Stimulated activated CD8-positive, alpha-beta memory T cell treated with anti-CD3 and anti-CD28 coated beads, Interleukin-2, amount 100 ng/mL, for 1 hour (primary cell): ENCODE measurements at regions not wholly inside any gene's neighbourhood (a gene's known extent, or its start where the extent isn't known, plus 50 kb on each side); places are given as distances from the start of the nearest gene placed in this dataset.

Source experiments
- DNase-seq, 2 donors: peaks; one replicate each; pipeline ENCODE4 v3.0.0-alpha.2; 2020; ENCODE audit warnings: low read depth in 2 of 2

DNA sequence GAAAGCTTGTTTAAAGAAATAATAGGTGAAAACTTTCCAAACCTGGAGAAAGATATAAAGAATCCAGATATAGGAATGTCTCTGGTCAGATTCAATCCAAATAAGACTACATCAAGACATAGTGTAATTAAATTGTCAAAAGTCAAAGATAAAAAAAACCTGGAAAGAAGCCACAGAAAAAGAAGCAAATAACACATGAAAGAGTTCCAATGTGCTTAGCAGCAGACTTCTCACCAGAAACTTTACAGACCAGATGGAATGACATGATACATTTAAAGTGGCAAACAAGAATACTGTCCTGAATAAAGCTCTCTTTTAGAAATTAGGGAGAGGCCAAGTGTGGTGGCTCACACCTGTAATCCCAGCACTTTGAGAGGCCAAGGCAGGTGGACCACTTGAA lies 1039.9 kb downstream of the KCNT2 start:
- DNase-seq = no peak

DNA sequence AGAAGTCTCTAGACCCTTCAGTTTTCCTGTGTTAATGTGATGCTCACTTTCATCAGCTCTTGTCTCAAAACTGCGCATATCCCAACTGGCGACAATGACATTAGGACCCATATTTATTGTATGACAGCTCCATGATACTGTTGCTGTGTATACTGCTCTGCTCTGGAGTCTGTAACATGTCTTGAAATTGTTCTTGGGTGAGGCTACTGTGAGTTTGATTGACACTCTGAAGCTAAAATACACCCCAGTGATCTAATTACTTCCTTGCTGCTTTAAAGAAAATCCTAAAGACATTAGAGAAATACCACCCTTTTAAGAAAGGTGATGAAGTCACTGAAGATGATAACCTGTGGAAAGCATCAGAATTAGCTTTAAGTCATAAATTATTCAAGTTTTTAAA lies 1046.2 kb downstream of the KCNT2 start:
- DNase-seq = no peak

DNA sequence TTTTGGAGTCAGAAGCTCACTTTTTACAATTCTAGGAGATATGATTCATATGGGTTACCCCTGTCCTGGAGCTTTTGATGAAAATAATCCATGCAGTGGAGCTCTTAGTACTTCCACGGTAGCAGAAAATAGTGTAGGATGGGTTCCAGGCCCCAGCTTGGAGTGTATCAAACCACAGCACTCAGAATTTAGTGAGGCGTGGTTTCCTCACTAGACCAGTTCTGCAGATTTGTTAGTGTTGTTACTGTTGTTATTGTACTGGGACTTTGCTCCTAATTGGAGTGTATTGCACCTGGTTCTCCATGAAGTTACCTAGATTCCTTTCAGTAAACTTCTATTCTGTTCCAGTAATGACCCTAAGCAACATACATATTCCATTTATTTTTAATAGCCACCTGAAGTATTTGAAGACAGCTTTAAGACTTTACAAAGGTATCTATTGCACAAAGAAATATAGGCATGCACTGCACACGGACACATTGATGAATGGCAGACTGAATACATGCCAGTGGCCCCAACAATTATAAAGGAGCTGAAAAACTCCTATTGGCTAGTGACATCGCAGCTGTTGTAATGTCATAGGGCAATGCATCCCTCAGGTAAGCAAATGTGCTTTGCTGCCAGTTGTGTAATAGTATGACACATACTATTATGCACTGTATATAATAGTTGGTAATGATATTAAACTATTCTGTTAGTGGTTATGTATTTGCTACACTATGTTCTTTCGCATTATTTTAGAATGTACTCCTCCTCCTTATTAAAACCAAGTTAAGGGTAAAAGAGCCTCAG lies 1058.0 kb downstream of the KCNT2 start:
- DNase-seq = no peak

DNA sequence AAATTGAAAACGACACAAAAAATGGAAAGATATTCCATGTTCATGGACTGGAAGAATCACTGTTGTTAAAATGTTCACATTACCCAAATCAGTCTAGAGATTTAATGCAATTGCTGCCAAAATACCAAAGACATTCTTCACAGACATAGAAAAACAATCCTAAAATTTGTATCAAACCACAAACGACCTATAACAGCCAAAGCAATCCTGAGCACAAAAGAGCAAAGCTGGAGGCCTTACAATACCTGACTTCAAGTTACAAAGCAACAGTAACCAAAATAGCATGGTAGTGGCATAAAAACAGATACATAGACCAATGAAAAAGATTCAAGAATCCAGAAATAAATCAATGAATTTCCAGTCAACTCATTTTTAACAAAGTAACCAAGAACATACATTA lies 1077.3 kb downstream of the KCNT2 start:
- no peak for DNase-seq

DNA sequence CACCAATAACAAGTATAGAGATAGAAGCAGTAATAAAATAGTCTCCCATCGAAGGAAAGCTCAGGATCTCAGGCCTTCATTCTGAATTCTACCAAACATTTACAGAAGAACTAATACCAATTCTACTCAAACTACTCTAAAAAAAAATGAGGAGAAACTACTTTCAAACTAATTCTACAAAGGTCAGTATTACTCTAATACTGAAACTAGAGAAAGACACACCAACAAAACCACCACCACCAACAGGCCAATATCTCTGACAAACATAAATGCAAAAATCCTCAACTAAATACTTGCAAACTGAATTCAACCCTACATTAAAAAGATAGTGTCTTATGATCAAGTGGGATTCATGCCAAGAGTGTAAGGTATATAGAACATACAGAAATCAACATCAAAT lies 1078.4 kb downstream of the KCNT2 start:
- no peak for DNase-seq

DNA sequence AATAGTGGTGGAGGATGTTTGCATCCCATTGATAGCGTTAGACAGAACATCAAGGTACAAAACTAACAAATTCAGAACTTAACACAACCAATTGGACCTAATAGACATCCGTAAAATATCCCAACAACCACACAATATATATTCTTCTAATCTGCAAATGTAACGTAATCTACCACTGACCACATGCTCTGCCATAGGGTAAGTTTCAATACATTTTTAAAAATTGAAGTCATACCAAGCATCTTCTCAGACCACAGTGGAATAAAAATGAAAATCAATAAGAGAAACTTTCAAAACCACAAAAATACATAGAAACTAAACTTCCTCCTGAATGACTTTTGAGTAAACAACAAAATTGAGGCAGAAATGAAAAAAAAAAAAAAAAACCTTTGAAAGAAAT lies 1087.5 kb downstream of the KCNT2 start:
- no peak for DNase-seq

DNA sequence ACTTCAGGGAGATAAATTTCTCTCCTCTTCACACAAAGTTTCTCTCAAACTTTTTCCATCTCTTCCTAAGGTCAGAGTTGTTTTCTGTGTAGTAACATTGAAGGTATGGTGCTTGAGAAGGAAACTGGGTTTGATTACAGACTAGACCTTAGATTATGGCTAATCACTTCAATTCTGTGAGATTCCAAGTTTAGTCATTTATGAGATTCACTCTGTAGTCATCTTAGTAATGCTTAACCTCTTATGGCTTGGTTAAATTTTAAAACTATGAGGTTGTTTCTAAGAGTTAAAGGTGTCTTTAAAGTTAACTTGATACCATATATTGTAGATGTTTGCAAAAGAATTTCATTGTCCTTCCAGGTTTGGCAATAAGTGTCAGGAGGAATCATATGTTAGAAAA lies 1092.2 kb downstream of the KCNT2 start:
- DNase-seq = no peak

DNA sequence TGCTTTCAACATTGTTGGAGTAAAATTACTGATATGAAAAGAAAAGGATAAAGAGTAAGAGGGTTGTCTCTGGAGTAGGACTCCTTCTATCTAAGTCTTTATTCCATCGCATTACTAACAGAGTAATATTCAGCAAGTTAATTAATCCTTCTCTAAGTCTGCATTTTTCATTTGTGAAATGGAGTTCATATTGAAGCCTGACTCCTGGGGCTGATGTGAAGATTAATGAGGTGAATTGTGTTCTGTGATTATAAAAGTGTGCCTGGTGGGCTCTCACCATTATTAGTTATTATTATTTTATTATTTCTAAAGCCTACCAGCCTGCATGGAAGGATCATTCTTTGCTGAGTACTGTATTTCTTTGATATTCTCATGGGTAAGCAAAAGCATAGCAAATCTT lies 1096.7 kb downstream of the KCNT2 start:
- DNase-seq = no peak

DNA sequence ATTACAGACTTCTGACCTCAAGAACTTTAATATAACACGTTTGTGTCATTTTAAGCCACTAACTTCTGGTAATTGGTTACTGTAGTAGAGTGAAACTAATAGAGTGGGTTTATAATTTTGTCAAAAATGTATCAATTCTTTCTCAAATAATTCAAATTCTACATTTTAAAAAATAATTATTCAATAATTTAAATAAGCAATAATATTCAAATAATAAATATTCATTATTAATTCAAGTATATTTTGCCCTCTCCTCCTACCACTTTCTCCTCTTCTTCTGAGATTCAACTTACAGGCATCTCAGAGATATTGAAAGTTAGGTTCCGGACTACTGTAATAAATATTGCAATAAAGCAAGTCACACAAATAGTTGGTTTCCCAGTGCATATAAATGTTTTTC lies 1107.1 kb downstream of the KCNT2 start:
- DNase-seq = no peak

DNA sequence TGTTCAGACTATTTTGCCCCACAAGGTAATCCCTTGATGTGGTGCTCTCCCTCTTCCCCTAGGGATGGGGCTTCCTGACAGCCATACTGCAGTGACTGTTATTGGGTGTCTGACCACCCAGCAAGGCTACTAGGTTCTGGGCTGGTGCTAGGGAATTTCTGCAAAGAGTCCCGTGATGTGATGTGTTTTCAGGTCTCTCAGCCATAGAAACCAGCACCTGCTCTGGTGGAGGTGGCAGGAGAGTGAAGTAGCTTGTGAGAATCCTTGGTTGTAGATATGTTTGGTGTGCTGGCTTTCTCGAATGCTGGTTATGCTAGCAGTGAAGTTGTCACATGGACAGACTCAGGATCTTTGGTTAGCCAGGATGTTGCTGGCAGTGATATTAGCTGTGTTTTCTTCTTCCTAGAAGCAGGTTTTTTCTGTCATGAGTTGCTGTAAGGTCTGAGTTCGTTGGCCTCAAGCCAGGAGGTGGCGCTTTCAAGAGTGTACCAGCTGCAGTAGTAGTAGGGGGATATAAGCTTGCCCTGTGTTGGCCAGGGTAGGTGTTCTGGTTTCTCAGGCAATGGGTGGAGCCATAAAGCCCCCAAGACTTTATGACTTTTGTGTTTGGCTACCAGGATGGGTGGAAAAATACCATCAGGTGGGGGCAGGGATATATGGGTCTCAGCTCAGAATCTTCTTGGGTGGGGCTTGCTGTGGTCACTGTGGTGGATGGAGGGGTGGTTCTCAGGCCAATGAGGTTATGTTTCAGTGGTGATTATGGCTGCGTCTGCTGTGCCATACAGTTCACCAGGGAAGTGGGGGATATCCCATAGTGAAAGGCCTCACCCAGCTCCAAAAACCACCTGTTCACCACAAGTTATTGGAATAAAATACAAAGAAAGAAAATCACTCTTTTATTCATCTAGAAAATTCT lies 1112.3 kb downstream of the KCNT2 start:
- DNase-seq = no peak

DNA sequence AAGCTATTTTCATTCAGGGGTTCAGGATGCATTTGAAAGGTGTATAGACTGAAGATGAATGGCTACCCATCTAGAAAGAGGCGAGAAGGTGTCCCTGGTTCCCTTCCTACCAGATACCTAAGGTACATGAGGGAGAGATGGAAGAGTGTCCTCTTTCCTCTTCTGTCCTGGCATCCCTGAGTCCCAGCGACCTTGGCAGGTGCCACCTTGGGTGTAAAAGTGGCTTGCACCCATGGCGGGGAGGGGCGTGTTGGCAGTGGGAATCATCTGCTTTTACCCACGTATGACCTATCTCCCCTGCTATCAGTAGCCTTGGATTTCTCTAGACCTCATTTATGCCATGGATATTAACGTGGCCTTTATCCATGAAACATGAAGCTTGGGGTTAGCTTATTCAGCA lies 1126.1 kb downstream of the KCNT2 start:
- DNase-seq = no peak

DNA sequence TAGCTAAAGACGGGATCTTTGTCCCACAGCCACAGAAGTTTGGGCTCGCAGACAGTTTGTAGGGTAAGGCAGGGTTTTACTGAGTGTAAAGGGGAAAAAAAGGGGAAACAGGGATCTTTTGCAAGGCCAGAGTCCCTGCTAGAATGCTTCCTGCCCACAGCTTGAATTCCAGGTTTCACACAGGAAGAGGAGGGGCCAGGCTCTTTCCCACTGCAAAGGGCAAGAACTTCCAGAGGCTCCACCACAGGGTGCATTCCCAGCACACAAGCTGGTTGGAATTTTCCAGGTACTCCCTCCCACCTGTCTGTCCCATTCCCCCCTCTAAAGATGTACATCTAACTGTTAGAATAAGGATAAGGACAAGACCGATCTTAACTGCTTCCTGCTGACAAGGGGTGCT lies 1126.9 kb downstream of the KCNT2 start:
- no peak for DNase-seq

DNA sequence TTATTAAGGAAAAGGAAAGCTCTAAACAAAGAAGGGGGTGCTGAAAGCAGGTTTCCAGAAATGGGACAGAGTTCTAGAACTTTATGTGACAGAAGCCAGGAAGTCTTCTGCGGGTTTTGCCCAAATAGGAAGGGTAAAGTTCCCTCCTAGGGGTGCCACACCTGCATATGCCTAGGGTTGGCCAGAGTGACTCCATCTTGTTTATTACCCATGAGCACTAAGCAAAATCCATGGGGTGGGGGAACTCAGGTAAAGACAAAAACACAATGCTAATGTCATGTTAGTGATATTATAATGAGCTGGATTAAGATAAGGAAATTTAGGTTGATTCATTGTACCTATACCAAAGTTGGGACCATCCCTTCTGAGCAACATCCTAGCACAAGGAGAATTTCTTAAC lies 1132.7 kb downstream of the KCNT2 start:
- no peak for DNase-seq

DNA sequence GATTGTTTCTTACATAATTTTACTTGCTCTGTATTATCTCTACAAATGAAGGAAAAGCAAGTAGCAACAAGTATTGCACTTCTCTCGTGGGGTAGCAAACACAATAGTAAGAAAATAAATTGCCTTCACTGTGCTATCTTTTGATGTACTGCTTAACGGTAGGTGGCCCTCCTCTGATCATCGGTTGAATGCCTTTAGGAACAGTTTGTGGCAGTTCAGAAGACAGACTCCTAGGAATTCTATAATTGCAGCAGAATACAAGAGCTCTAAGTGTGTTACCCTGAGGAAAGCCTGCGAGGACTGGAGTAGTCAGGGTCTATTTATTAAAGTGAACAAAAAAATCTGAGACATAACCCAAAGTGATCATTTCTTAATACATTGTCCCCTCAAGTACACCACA lies 1135.9 kb downstream of the KCNT2 start:
- no peak for DNase-seq

DNA sequence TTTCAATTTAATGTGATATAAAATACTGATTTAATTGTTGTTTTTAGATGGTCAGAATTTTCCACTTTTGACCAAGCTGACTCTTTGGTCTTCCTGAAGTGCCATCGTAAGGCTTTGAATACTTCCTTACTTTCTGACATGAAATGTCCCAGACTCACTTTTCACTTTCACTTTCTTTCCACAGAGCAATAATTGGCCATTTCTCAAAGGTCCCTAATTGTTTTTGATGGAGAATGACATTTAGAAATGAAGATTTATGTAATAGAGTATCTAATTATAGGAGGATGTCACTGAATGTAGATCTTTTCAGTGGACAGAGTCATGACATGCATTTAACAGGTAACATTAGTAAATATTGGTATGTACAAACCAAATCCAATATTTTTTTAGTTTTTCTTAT lies 1141.6 kb downstream of the KCNT2 start:
- DNase-seq = no peak

DNA sequence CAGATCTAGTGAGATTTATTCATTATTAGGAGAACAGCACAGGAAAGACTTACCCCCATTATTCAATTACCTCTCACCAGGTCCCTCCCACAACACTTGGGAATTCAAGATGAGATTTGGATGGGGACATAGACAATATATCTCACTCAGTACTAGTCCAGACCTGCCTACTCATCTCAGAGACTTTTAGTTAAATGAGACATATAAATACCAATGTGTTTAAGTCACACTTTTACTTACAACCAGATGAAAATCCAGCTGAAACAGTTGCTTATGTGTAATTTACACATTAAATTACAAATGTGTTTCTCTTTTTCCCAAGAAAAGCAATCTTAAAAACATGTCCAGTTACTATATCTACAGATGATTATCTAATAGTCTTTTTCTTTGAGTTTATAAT lies 1145.6 kb downstream of the KCNT2 start:
- DNase-seq = no peak

DNA sequence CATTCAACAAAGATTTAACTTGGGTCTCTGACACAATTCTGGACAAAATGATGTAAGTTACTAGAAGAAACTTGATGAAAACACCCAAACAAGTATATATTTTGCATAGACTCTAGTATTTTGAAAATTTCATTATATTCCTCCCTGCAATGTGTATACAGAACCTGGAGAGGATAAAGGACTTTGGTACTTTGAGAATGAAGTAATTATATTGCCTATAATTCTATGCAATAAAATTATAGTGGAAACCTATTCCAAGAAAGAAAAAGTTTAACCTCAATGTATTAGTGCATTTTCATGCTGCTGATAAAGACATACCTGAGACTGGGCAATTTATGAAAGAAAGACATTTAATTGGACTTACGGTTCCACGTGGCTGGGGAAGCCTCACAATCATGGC lies 1146.1 kb downstream of the KCNT2 start:
- no peak for DNase-seq

DNA sequence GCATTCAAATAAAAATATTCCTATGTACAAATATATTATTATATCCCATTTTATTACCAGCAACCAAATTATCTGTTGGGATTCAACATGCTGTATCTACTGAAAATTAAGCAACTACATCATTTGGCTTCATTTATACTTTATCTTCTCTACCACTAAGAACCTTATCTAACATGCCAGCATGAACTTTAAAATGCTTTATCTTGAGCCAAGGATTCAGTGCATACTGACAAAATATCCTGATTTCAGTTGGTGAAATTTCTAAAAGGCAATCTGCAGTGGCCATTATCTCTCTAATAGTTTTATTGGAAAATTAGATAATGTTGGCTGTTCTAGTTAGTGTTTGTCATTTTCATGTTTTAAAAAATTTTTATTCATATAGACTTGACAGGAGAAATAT lies 1149.9 kb downstream of the KCNT2 start:
- DNase-seq = no peak

DNA sequence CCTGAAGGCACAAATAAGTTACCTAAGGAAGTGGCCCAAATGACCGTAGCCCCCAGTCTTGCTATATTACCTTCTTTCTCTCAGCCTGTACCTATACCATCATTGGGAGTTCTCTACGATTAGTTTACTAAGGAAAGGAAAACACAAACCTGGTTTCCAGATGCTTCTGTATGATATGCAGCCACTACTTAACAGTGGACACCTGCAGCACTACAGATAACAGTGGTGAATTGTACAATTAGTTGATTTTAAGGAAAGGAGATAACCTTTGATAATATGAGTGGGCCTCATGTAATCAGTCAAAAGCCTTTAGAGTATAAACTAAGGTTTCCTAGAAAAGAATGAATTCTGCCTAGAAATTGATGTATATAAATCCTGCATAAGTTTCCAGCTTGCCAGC lies 1157.4 kb downstream of the KCNT2 start:
- no peak for DNase-seq

DNA sequence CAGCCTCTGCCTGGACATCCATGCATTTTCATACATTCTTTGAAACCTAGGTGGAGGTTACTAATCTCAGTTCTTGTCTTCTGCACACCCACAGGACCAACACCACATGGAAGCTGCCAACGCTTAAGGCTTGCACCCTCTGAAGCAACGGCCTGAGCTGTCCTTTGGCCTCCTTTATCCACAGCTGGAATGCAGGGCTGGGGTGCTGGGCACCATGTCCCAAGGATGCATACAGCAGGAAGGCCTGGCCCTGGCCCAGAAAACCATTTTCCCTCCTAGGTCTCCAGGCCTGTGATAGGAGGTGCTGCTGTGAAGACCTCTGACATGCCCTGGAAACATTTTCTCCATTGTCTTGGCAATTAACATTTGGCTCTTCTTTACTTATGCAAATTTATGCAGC lies 1168.6 kb downstream of the KCNT2 start:
- no peak for DNase-seq

DNA sequence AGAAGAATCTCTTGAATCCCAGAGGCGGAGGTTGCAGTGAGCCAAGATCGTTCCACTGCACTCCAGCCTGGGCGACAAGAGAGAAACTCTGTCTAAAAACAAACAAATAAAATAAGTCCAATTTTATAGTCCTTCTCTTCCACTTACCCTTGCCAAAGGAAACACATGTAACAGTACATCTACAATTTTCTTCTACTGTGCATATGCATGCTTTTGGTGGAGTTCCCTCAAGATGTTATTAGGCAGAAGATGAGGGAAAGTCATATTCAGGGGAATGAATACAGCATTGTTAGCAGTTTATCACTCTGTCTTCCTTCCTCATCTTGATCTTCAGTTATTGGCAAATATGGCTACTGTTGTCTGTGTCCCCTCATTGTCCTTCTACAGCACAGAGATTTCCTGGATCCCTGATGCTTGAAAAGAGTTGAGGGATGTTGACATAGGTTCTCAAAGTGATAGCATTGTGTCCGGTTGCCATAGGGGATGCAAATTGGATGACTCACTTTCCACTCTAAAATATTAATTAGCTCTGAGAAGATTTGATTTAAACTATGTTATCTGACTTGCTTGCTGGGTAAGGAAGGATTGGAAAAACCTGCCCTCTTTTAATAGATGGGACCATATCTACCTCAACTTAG lies 1173.6 kb downstream of the KCNT2 start:
- DNase-seq = no peak

DNA sequence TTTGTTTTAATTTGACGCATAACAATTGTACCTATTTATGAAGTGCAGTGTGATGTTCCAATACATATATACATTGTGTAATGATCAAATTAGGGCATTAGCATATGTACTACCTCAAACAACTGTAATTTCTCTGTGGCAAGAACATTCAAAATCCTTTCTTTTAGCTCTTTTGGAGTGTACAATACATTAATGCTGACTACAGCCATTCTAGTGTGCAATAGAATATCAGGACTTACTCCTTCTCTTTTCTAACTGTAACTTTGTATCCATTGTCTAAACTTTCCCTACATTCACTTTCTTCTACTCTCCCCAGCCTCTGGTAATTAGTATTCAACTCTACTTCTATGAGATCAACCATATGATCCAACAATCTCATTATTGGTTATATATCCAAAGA lies 1177.4 kb downstream of the KCNT2 start:
- no peak for DNase-seq

DNA sequence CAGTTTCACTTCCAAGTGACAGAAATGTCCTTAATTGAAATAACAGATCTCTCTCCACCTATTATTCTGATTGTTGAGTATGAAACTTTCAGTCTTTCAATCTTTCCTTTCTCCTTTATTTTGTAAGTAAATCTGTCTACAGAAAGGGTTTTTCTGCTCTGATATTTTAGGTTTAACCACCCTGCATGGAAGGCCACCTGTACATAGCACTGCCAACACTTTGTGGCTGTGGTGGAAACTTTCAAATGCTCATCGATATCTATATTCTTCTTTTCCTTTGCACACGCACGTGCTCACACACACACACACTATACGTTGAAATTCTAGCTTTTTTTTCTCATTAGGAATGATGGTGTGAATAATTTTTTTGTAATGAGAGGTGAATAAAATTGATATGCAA lies 1179.3 kb downstream of the KCNT2 start:
- no peak for DNase-seq
